HepG2 (cell line): ENCODE measurements at regions not wholly inside any gene's neighbourhood (a gene's known extent, or its start where the extent isn't known, plus 50 kb on each side); places are given as distances from the start of the nearest gene placed in this dataset.

Experiments used
- ATAC-seq: fragments of 200-7000 bp; cut with Tn5 transposase; 3 replicates; pipeline ENCODE4 v1.9.1; 2020; ENCODE audit warnings: mild to moderate bottlenecking, moderate library complexity
- BruUV-seq: library from RNA; stranded (reverse); fragments of 400-500 nt; replicated peaks from 2 replicates; lab custom pipeline; 2021; lab: Mats Ljungman, UMichigan
- CTCF ChIA-PET: fragments of 300-600 bp; formaldehyde crosslinking; extraction: SDS; loops from one replicate; lab custom pipeline; 2021; ENCODE audit warnings: low total read pairs, inconsistent platforms, low intra/inter-chr PET ratio; lab: Yijun Ruan, JAX
- POLR2A ChIA-PET: fragments of 350-600 bp; sonication (Branson Sonifier 250); formaldehyde crosslinking; loops from one replicate; lab custom pipeline; 2020; ENCODE audit warnings: antibody characterized with exemption, inconsistent platforms; lab: Yijun Ruan, JAX
- DNase-seq: peaks from one replicate; pipeline ENCODE4 v3.0.0-alpha.2; 2015; ENCODE audit warnings: low spot score
- FAIRE-seq: peaks from 3 replicates; lab custom pipeline; 2011; peaks lifted over from hg19 to GRCh38; lab: Jason Lieb, UNC
- H2AFZ ChIP-seq: one replicate; pipeline ENCODE4 v1.6.1; 2011; ENCODE audit warnings: low read length, inconsistent platforms
- H3K27ac ChIP-seq: fragments of 300-600 bp; 3 replicates; pipeline ENCODE4 v1.8.0; 2011; ENCODE audit warnings: mixed run types, mild to moderate bottlenecking, mixed read lengths, low read length, inconsistent platforms; ENCODE audit not compliant: insufficient read depth; ENCODE audit errors: extremely low read length
- H3K27me3 ChIP-seq, 2 experiments: fragments of 200-600 bp in 1 of 2; 2 replicates in 1 of 2; 3 replicates in 1 of 2; pipeline versions ENCODE4 v1.6.0 to v1.8.0; 2011; ENCODE audit warnings: low read length in 2 of 2, mild to moderate bottlenecking in 2 of 2, moderate library complexity in 2 of 2, inconsistent platforms in 1 of 2; ENCODE audit not compliant: insufficient read depth in 2 of 2, control insufficient read depth in 1 of 2
- H3K36me3 ChIP-seq, 2 experiments: fragments of 200-600 bp in 1 of 2; replicated peaks in 1 of 2; 2 replicates in 1 of 2; 3 replicates in 1 of 2; pipeline versions ENCODE4 v1.5.1 to v1.8.0; 2011; ENCODE audit warnings: low read length in 2 of 2, inconsistent platforms in 1 of 2; ENCODE audit not compliant: insufficient read depth in 2 of 2, control insufficient read depth in 1 of 2
- H3K4me1 ChIP-seq: 2 replicates; pipeline ENCODE4 v1.5.1; 2012; ENCODE audit warnings: low read length, inconsistent platforms; ENCODE audit not compliant: insufficient read depth
- H3K4me2 ChIP-seq: 2 replicates; pipeline ENCODE4 v1.6.0; 2011; ENCODE audit warnings: low read depth, low read length, inconsistent platforms
- H3K4me3 ChIP-seq, 3 experiments: fragments of 200-600 bp in 1 of 3; sonication (generic), shearing (Covaris generic) in 1 of 3; replicated peaks in 1 of 3; 2 replicates each; pipeline ENCODE4 v1.5.1; 2011 to 2016; ENCODE audit warnings: low read length in 3 of 3, inconsistent platforms in 2 of 3, low read depth in 2 of 3, mild to moderate bottlenecking in 2 of 3, control low read depth in 1 of 3, mixed read lengths in 1 of 3; ENCODE audit not compliant: insufficient read depth in 1 of 3
- H3K79me2 ChIP-seq: one replicate; pipeline ENCODE4 v1.6.1; 2011; ENCODE audit warnings: low read length, inconsistent platforms; ENCODE audit not compliant: insufficient read depth
- H3K9ac ChIP-seq: 2 replicates; pipeline ENCODE4 v1.6.0; 2011; ENCODE audit warnings: mild to moderate bottlenecking, low read depth, low read length, inconsistent platforms; ENCODE audit not compliant: insufficient read depth
- H3K9me3 ChIP-seq: 2 replicates; pipeline ENCODE4 v1.5.1; 2012; ENCODE audit warnings: mild to moderate bottlenecking, low read length
- H4K20me1 ChIP-seq: 2 replicates; pipeline ENCODE4 v1.6.0; 2011; ENCODE audit warnings: inconsistent platforms, mild to moderate bottlenecking, low read length, moderate library complexity; ENCODE audit not compliant: insufficient read depth
- MIER3 ChIP-seq: IDR thresholded peaks from 2 replicates; pipeline ENCODE4 v1.6.1; 2016; ENCODE audit warnings: missing compliant biosample characterization, borderline replicate concordance
- PRPF4 ChIP-seq: fragments of 200-400 bp; formaldehyde crosslinking; IDR thresholded peaks from 2 replicates; pipeline ENCODE4 v1.6.1; 2016; ENCODE audit warnings: low read length, low read depth; ENCODE audit not compliant: poor library complexity, severe bottlenecking
- ZBTB34 ChIP-seq: sonication (generic); formaldehyde crosslinking; IDR thresholded peaks from 2 replicates; pipeline ENCODE4 v1.8.0; 2022; ENCODE audit warnings: mild to moderate bottlenecking, missing genetic modification reagents
- ZNF34 ChIP-seq: sonication (generic); formaldehyde crosslinking; IDR thresholded peaks from 2 replicates; pipeline ENCODE4 v1.4.0; 2020; ENCODE audit warnings: mild to moderate bottlenecking, missing genetic modification reagents, borderline replicate concordance
- ZNF512B ChIP-seq: sonication (generic); formaldehyde crosslinking; IDR thresholded peaks from 2 replicates; pipeline ENCODE4 v1.5.1; 2020; ENCODE audit warnings: missing genetic modification reagents, mild to moderate bottlenecking, borderline replicate concordance
- ZNF562 ChIP-seq: sonication (generic); formaldehyde crosslinking; IDR thresholded peaks from 2 replicates; pipeline ENCODE4 v1.8.0; 2022; ENCODE audit warnings: missing genetic modification reagents, borderline replicate concordance
- WGBS: methylation state at CpG from one replicate; pipeline ENCODE4 v1.1.6; 2017; ENCODE audit warnings: low lambda C conversion rate; 5-methylcytosine and 5-hydroxymethylcytosine counted together
- in situ Hi-C: cut with HindIII; loops from 2 replicates; pipeline ENCODE4 v1.10.0; 2017; ENCODE audit warnings: low pct_unique_long_range_greater_than_20kb; ENCODE audit not compliant: extremely low pct_ligation_motif_present
- intact Hi-C: fragments of 100-400 bp; cut with micrococcal nuclease; formaldehyde crosslinking; loops from one replicate; pipeline ENCODE4 v1.10.0; 2022; ENCODE audit not compliant: unreplicated experiment
- TF ChIP-seq, protein P1 (sequence below): sonication (generic); formaldehyde crosslinking; IDR thresholded peaks from 2 replicates; pipeline ENCODE4 v1.4.0; 2020; ENCODE audit warnings: missing genetic modification reagents, borderline replicate concordance
- TF ChIP-seq, protein P2 (sequence below): sonication (generic); formaldehyde crosslinking; IDR thresholded peaks from 2 replicates; pipeline ENCODE4 v1.4.0; 2020; ENCODE audit warnings: missing genetic modification reagents, low read depth, mild to moderate bottlenecking, borderline replicate concordance

DNA sequence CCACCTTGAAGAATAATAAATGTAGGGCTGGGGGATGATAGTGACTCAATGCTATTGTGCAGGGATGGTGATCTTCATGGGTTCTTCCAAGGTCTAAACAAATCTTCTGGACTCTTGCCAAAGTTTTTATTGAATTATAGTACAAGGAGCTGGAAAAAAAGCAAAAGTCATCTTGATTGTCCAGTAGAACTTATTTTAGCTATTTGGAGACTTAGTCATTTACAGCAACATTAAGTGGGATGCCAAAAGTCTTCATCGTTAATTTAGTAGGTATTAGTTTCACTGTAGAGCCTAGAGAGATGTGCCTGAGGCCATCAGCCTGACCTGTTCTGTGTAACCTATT is 212.9 kb upstream of the TBX18 start (continued):
- TF ChIP-seq, protein P1, sequence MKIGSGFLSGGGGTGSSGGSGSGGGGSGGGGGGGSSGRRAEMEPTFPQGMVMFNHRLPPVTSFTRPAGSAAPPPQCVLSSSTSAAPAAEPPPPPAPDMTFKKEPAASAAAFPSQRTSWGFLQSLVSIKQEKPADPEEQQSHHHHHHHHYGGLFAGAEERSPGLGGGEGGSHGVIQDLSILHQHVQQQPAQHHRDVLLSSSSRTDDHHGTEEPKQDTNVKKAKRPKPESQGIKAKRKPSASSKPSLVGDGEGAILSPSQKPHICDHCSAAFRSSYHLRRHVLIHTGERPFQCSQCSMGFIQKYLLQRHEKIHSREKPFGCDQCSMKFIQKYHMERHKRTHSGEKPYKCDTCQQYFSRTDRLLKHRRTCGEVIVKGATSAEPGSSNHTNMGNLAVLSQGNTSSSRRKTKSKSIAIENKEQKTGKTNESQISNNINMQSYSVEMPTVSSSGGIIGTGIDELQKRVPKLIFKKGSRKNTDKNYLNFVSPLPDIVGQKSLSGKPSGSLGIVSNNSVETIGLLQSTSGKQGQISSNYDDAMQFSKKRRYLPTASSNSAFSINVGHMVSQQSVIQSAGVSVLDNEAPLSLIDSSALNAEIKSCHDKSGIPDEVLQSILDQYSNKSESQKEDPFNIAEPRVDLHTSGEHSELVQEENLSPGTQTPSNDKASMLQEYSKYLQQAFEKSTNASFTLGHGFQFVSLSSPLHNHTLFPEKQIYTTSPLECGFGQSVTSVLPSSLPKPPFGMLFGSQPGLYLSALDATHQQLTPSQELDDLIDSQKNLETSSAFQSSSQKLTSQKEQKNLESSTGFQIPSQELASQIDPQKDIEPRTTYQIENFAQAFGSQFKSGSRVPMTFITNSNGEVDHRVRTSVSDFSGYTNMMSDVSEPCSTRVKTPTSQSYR (CRISPR knock-in tag), result no peak

DNA sequence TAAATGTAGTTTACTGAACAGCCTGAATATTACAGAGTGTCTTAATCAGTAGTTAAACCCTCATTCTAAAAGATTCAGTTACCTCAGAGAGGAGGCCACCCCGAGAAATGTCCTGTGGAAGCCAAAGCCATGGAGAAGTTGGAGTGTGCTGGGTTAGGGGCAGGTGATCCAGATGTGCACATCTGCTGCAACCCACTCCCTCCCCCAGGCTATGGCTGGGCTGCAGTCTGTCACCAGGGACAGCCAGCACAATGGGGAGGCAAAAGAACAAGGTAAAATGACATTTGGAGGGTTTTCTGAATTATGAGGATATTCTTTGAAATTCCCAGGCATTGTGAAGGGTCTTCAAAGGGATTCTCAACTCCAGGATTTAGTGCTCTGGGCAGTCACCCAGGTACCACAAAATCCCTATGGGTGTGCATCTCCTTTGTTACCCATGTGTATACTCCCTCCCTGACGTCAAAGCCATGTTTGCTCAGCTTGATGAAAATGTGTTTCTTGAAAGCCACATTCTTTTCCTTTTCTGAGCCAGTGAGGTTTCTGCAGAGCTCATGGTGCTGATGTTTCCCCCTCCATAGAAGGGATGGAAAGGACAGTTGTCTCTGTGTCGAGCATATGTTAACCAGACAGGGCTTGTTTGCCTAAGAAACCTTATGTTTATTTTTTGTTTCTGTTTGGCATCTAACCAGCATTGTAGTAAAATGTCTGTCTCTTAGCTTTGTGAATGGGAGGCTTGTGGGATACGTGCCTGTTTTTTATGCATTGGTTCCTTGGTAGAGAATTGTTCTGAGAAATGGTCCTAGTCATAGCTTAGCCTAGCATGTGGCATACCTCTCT is 212.3 kb upstream of the TBX18 start:
- no peak overlapping the region for H3K27ac ChIP-seq
- no peaks in the 10 kb centered on the region for H3K36me3 ChIP-seq
- no peaks in the 10 kb centered on the region for H4K20me1 ChIP-seq
- H2AFZ ChIP-seq, result no peak overlapping the region
- FAIRE-seq, result no peak
- H3K4me1 ChIP-seq, result no peaks in the 10 kb centered on the region
- ChIA-PET POLR2A (no interaction called here), CTCF (no interaction called here)
- DNase-seq, result no peak
- no peak for ATAC-seq
- in situ Hi-C loops (no loop called here), intact Hi-C loops (no loop called here)
- no peak overlapping the region for H3K4me3 ChIP-seq
- no peaks in the 10 kb centered on the region for H3K79me2 ChIP-seq
- WGBS, result 2% methylated on average over 4 of the region's 4 CpGs
- no peaks in the 10 kb centered on the region for H3K9me3 ChIP-seq
- H3K4me2 ChIP-seq, result no peak overlapping the region
- BruUV-seq, result no TSS peak
- H3K9ac ChIP-seq, result no peak overlapping the region
- no peaks in the 10 kb centered on the region for H3K27me3 ChIP-seq
- no peak for TF ChIP-seq ZNF512B (CRISPR knock-in tag)
- no peak for TF ChIP-seq ZNF34 (CRISPR knock-in tag)
- TF ChIP-seq MIER3, result no peak
- TF ChIP-seq PRPF4, result no peak
- TF ChIP-seq, protein P2, sequence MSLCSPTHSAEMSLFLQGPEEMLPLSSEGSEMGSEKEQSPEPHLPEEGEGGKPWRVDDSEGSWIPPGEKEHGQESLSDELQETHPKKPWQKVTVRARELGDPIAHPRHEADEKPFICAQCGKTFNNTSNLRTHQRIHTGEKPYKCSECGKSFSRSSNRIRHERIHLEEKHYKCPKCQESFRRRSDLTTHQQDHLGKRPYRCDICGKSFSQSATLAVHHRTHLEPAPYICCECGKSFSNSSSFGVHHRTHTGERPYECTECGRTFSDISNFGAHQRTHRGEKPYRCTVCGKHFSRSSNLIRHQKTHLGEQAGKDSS, result no peak
- no peak for TF ChIP-seq ZBTB34 (CRISPR knock-in tag)
- TF ChIP-seq ZNF562, result no peak
